Neuronal stem cell (in vitro differentiated cells): ENCODE measurements at regions not wholly inside any gene's neighbourhood (a gene's known extent, or its start where the extent isn't known, plus 50 kb on each side); places are given as distances from the start of the nearest gene placed in this dataset.
A peak's percentile ranks its signal among the peaks of the same experiment; 100 is the strongest.

Experiments
- DNase-seq: peaks from one replicate; pipeline ENCODE4 v3.0.0-alpha.2; 2013; ENCODE audit warnings: low spot score
- H2AFZ ChIP-seq: one replicate; pipeline ENCODE4 v1.6.1; 2013; ENCODE audit warnings: mild to moderate bottlenecking, low read length, inconsistent platforms
- H2AK5ac ChIP-seq: 2 replicates; pipeline ENCODE4 v1.6.1; 2013; ENCODE audit warnings: low read depth, mild to moderate bottlenecking, inconsistent platforms, low read length, moderate library complexity, mixed read lengths
- H2BK120ac ChIP-seq: 2 replicates; pipeline ENCODE4 v1.6.1; 2013; ENCODE audit warnings: low read depth, mild to moderate bottlenecking, inconsistent platforms, low read length, moderate library complexity, mixed read lengths
- H2BK12ac ChIP-seq: one replicate; pipeline ENCODE4 v1.6.1; 2013; ENCODE audit warnings: low read length, inconsistent platforms
- H2BK15ac ChIP-seq: 2 replicates; pipeline ENCODE4 v1.6.1; 2013; ENCODE audit warnings: mild to moderate bottlenecking, low read length, inconsistent platforms, mixed read lengths
- H2BK5ac ChIP-seq: one replicate; pipeline ENCODE4 v1.6.1; 2013; ENCODE audit warnings: inconsistent platforms, mild to moderate bottlenecking, low read length, moderate library complexity
- H3K14ac ChIP-seq: one replicate; pipeline ENCODE4 v1.6.1; 2013; ENCODE audit warnings: low read length, inconsistent platforms
- H3K18ac ChIP-seq: 2 replicates; pipeline ENCODE4 v1.6.1; 2013; ENCODE audit warnings: low read length, inconsistent platforms
- H3K23ac ChIP-seq: 2 replicates; pipeline ENCODE4 v1.6.1; 2013; ENCODE audit warnings: low read depth, mild to moderate bottlenecking, mixed read lengths, low read length, inconsistent platforms; ENCODE audit not compliant: poor library complexity
- H3K27ac ChIP-seq: replicated peaks from 3 replicates; pipeline ENCODE4 v1.5.1; 2013; ENCODE audit warnings: low read length, inconsistent platforms
- H3K27me3 ChIP-seq, 3 experiments: 2 replicates each; pipeline ENCODE4 v1.6.1; 2013; ENCODE audit warnings: low read length in 3 of 3, mild to moderate bottlenecking in 2 of 3, inconsistent platforms in 1 of 3, low read depth in 1 of 3, mixed read lengths in 1 of 3, moderate library complexity in 1 of 3; ENCODE audit not compliant: control insufficient read depth in 3 of 3, insufficient read depth in 3 of 3
- H3K36me3 ChIP-seq, 2 donors: replicated peaks in 1 of 2; 2 replicates each; pipeline ENCODE4 v1.6.1; 2013; ENCODE audit warnings: low read length in 2 of 2; ENCODE audit not compliant: control insufficient read depth in 2 of 2, insufficient read depth in 2 of 2
- H3K4ac ChIP-seq: 2 replicates; pipeline ENCODE4 v1.6.1; 2013; ENCODE audit warnings: inconsistent platforms, mild to moderate bottlenecking, low read length, moderate library complexity
- H3K4me1 ChIP-seq, 2 donors: 1 replicate in 1 of 2; 2 replicates in 1 of 2; pipeline ENCODE4 v1.6.1; 2013; ENCODE audit warnings: low read length in 2 of 2, low read depth in 1 of 2; ENCODE audit not compliant: control insufficient read depth in 2 of 2, insufficient read depth in 1 of 2
- H3K4me2 ChIP-seq: one replicate; pipeline ENCODE4 v1.6.1; 2013; ENCODE audit warnings: mild to moderate bottlenecking, low read length, inconsistent platforms; ENCODE audit not compliant: insufficient read depth, poor library complexity, severe bottlenecking
- H3K4me3 ChIP-seq, 2 donors: 2 replicates each; pipeline ENCODE4 v1.5.1; 2013; ENCODE audit warnings: low read length in 2 of 2, mild to moderate bottlenecking in 2 of 2, inconsistent platforms in 1 of 2, moderate library complexity in 1 of 2
- H3K79me1 ChIP-seq: one replicate; pipeline ENCODE4 v1.6.1; 2013; ENCODE audit warnings: low read depth, mild to moderate bottlenecking, inconsistent platforms, low read length, moderate library complexity
- H3K9ac ChIP-seq: one replicate; pipeline ENCODE4 v1.6.1; 2013; ENCODE audit warnings: mild to moderate bottlenecking, low read depth, low read length, inconsistent platforms; ENCODE audit not compliant: poor library complexity
- H3K9me3 ChIP-seq, 2 donors: replicated peaks in 1 of 2; 2 replicates each; pipeline versions ENCODE3 to v1.6.1; 2013; ENCODE audit warnings: low read length in 2 of 2, mild to moderate bottlenecking in 2 of 2, inconsistent platforms in 1 of 2, low read depth in 1 of 2, mixed read lengths in 1 of 2, moderate library complexity in 1 of 2; ENCODE audit not compliant: control insufficient read depth in 2 of 2, insufficient read depth in 1 of 2
- H4K8ac ChIP-seq: one replicate; pipeline ENCODE4 v1.6.1; 2013; ENCODE audit warnings: low read depth, mild to moderate bottlenecking, inconsistent platforms, low read length, moderate library complexity
- H4K91ac ChIP-seq: one replicate; pipeline ENCODE4 v1.6.1; 2013; ENCODE audit warnings: low read length, low read depth, mild to moderate bottlenecking, inconsistent platforms; ENCODE audit not compliant: poor library complexity
- WGBS, 2 donors: extraction: QIAGEN DNeasy Blood & Tissue Kit; methylation state at CpG; one replicate each; pipeline ENCODE4 v1.1.7; 2013; ENCODE audit warnings: missing lambda C conversion rate in 2 of 2, mixed read lengths in 1 of 2; ENCODE audit not compliant: insufficient read length in 2 of 2, insufficient replicate concordance in 1 of 2; ENCODE audit errors: extremely low coverage in 2 of 2; 5-methylcytosine and 5-hydroxymethylcytosine counted together

- no CpG with 5 or more reads among the region's 3 CpGs for WGBS, 2 donors
Measured at GRCh38 chr3:107983247-107983646, 107.6 kb downstream of the CD47 start.

DNA sequence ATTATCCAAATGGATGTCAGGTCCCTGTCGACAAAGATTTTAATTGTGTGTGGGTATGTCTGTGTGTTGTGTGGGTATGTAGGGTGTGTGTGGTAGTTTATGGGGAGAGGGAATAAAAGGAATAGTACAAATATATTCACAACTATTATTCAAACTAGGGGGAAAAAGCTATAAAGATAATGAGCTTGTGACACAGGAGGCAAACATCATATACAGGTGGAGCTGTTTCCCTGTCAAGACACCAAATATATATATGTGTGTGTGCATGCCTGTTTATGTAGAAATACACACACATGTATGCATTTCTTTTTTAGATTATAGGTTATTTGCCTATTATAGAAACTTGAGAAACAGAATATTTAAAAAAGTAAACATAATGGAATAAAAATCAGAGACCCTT lies 108.7 kb downstream of the CD47 start:
- H3K27me3 ChIP-seq = no peaks in the 10 kb centered on the region
- H2BK12ac ChIP-seq = no peak overlapping the region
- no peak overlapping the region for H4K8ac ChIP-seq
- no peak overlapping the region for H4K91ac ChIP-seq
- H3K18ac ChIP-seq = no peak overlapping the region
- H3K4me3 ChIP-seq = no peak overlapping the region
- H2BK15ac ChIP-seq = no peak overlapping the region
- H3K4ac ChIP-seq = no peak overlapping the region
- H3K23ac ChIP-seq = no peak overlapping the region
- no peak for DNase-seq
- peaks cover 9 to 35% of the 10 kb centered on the region in 2 donors for H3K4me1 ChIP-seq
- no peaks in the 10 kb centered on the region for H3K9me3 ChIP-seq
- H2BK5ac ChIP-seq = no peak overlapping the region
- no peaks in the 10 kb centered on the region for H3K36me3 ChIP-seq
- no peak overlapping the region for H3K4me2 ChIP-seq
- no CpG with 5 or more reads among the region's 1 CpG for whole genome bisulfite sequencing, 2 donors
- no peaks in the 10 kb centered on the region for H3K79me1 ChIP-seq
- H3K9ac ChIP-seq = no peak overlapping the region
- no peak overlapping the region for H3K14ac ChIP-seq
- no peak overlapping the region for H2AK5ac ChIP-seq
- peak overlapping the region; percentile 79 for H2AFZ ChIP-seq
- H3K27ac ChIP-seq = no peak overlapping the region
- no peak overlapping the region for H2BK120ac ChIP-seq

More at GRCh38 chr3:107983247-107983646, 107.6 kb downstream of the CD47 start:
- Histone ChIP-seq H3K9ac (no peak overlapping the region), H2AFZ (no peak overlapping the region), H3K4me2 (no peak overlapping the region), H2BK120ac (no peak overlapping the region), H4K8ac (no peak overlapping the region), H3K18ac (no peak overlapping the region), H3K79me1 (no peaks in the 10 kb centered on the region), H2BK15ac (no peak overlapping the region), H3K36me3 (no peaks in the 10 kb centered on the region), H3K9me3 (no peaks in the 10 kb centered on the region), H3K4me1 (peaks cover 9 to 33% of the 10 kb centered on the region in 2 donors), H3K23ac (no peak overlapping the region), H2BK5ac (no peak overlapping the region), H3K14ac (no peak overlapping the region), H2BK12ac (no peak overlapping the region), H4K91ac (no peak overlapping the region), H3K27ac (no peak overlapping the region), H2AK5ac (no peak overlapping the region), H3K4ac (no peak overlapping the region), H3K4me3 (no peak overlapping the region), H3K27me3 (no peaks in the 10 kb centered on the region)
- no peak for DNase-seq

- peak overlapping the region; percentile 1 for H3K18ac ChIP-seq
- no peak overlapping the region for H2BK15ac ChIP-seq
- no peak overlapping the region for H4K8ac ChIP-seq
- H4K91ac ChIP-seq = no peak overlapping the region
- no peak for DNase-seq
- no peak overlapping the region for H3K27ac ChIP-seq
- no peaks in the 10 kb centered on the region for H3K27me3 ChIP-seq
- no peak overlapping the region for H2BK12ac ChIP-seq
- H3K4me1 ChIP-seq = peaks cover 9 to 33% of the 10 kb centered on the region in 2 donors
- H3K36me3 ChIP-seq = no peaks in the 10 kb centered on the region
- H2BK5ac ChIP-seq = no peak overlapping the region
- no peak overlapping the region for H2BK120ac ChIP-seq
- H3K79me1 ChIP-seq = no peaks in the 10 kb centered on the region
- H3K14ac ChIP-seq = no peak overlapping the region
- no peak overlapping the region for H3K23ac ChIP-seq
- no peaks in the 10 kb centered on the region for H3K9me3 ChIP-seq
- no peak overlapping the region for H3K4me3 ChIP-seq
- peak overlapping the region; percentile 79 for H2AFZ ChIP-seq
- no peak overlapping the region for H3K4ac ChIP-seq
- WGBS, 2 donors = no CpG with 5 or more reads among the region's 7 CpGs
- no peak overlapping the region for H3K4me2 ChIP-seq
- no peak overlapping the region for H2AK5ac ChIP-seq
- H3K9ac ChIP-seq = no peak overlapping the region
Measured at GRCh38 chr3:107981471-107982111, 109.2 kb downstream of the CD47 start.

- Histone ChIP-seq H3K14ac (no peak overlapping the region), H3K9ac (no peak overlapping the region), H2AFZ (peak overlapping the region; percentile 13), H3K36me3 (no peaks in the 10 kb centered on the region), H2AK5ac (no peak overlapping the region), H3K4me1 (peaks cover 9 to 23% of the 10 kb centered on the region in 2 donors), H4K8ac (no peak overlapping the region), H3K4me2 (no peak overlapping the region), H3K4ac (no peak overlapping the region), H3K27ac (no peak overlapping the region), H3K27me3 (no peaks in the 10 kb centered on the region), H3K4me3 (no peak overlapping the region), H3K9me3 (no peaks in the 10 kb centered on the region), H4K91ac (no peak overlapping the region), H2BK120ac (no peak overlapping the region), H2BK12ac (no peak overlapping the region), H2BK5ac (no peak overlapping the region), H2BK15ac (no peak overlapping the region), H3K23ac (no peak overlapping the region), H3K18ac (peak overlapping the region; percentile 72), H3K79me1 (no peaks in the 10 kb centered on the region)
- DNase-seq = no peak
- no CpG with 5 or more reads among the region's 6 CpGs for WGBS, 2 donors
Measured at GRCh38 chr3:107979538-107979937, 111.3 kb downstream of the CD47 start.
